GM19372 (cell line): ENCODE measurements at regions not wholly inside any gene's neighbourhood (a gene's known extent, or its start where the extent isn't known, plus 50 kb on each side); places are given as distances from the start of the nearest gene placed in this dataset.
"Not testable (repeated sequence)": the region's sequence is repeated elsewhere in the genome, so short reads cannot be mapped to it uniquely, and the experiment has no call there.

Source experiments
- ATAC-seq: cut with Tn5 transposase; IDR thresholded peaks from one replicate; pipeline ENCODE4 v1.9.1; 2021; ENCODE audit warnings: mild to moderate bottlenecking, low read depth, moderate library complexity; ENCODE audit not compliant: unreplicated experiment

GRCh38 chr4:179692222-179692621, 2250.0 kb upstream of the AGA start:
- no peak for ATAC-seq

GRCh38 chr4:179695175-179695574, 2252.9 kb upstream of the AGA start:
- ATAC-seq, result no peak

- ATAC-seq, result no peak
These were observed 2256.1 kb upstream of the AGA start for GRCh38 chr4:179698321-179698720.

- no peak for ATAC-seq
These were observed 2267.9 kb upstream of the AGA start for GRCh38 chr4:179709961-179710624.

GRCh38 chr4:179719766-179720450, 2277.7 kb upstream of the AGA start:
- no peak for ATAC-seq

GRCh38 chr4:179726491-179726890, 2284.3 kb upstream of the AGA start:
- ATAC-seq, result not testable (repeated sequence)

GRCh38 chr4:179728305-179728704, 2286.1 kb upstream of the AGA start:
- ATAC-seq, result no peak

GRCh38 chr4:179736820-179737219, 2294.6 kb upstream of the AGA start:
- not testable (repeated sequence) for ATAC-seq

- ATAC-seq, result no peak
These were observed 2296.6 kb upstream of the AGA start for GRCh38 chr4:179738822-179739221.

GRCh38 chr4:179747218-179747910, 2305.1 kb upstream of the AGA start:
- ATAC-seq, result no peak

- no peak for ATAC-seq
These were observed 2306.6 kb upstream of the AGA start for GRCh38 chr4:179748837-179749236.

GRCh38 chr4:179750374-179750773, 2308.1 kb upstream of the AGA start:
- ATAC-seq, result no peak

GRCh38 chr4:179751669-179752068, 2309.4 kb upstream of the AGA start:
- ATAC-seq, result no peak

GRCh38 chr4:179755322-179755721, 2313.1 kb upstream of the AGA start:
- no peak for ATAC-seq

- no peak for ATAC-seq
These were observed 2315.4 kb upstream of the AGA start for GRCh38 chr4:179757641-179758040.

- ATAC-seq, result no peak
These were observed 2320.6 kb upstream of the AGA start for GRCh38 chr4:179762840-179763239.

- ATAC-seq, result no peak
These were observed 2324.7 kb upstream of the AGA start for GRCh38 chr4:179766938-179767337.

- no peak for ATAC-seq
These were observed 2326.8 kb upstream of the AGA start for GRCh38 chr4:179768996-179769395.

GRCh38 chr4:179797738-179798137, 2355.5 kb upstream of the AGA start:
- no peak for ATAC-seq

GRCh38 chr4:179803857-179804256, 2361.6 kb upstream of the AGA start:
- no peak for ATAC-seq

- no peak for ATAC-seq
These were observed 2362.2 kb upstream of the AGA start for GRCh38 chr4:179804440-179804839.

GRCh38 chr4:179817317-179817716, 2375.1 kb upstream of the AGA start:
- no peak for ATAC-seq
